Liver (tissue), 3 donors: ENCODE measurements at regions not wholly inside any gene's neighbourhood (a gene's known extent, or its start where the extent isn't known, plus 50 kb on each side); places are given as distances from the start of the nearest gene placed in this dataset.

Experiments
- ATF3 ChIP-seq: IDR thresholded peaks from 2 replicates; pipeline ENCODE4 v1.6.1; 2016; ENCODE audit warnings: antibody characterized with exemption
- CTCF ChIP-seq: fragments of 150-350 bp; IDR thresholded peaks from 2 replicates; pipeline ENCODE4 v1.5.1; 2017; ENCODE audit warnings: improper control_type of control experiment, low read depth, low read length; ENCODE audit not compliant: missing input control
- GABPA ChIP-seq, 2 donors: IDR thresholded peaks in 1 of 2; conservative IDR thresholded peaks in 1 of 2; 2 replicates each; pipeline ENCODE4 v1.6.1; 2016; ENCODE audit warnings: antibody characterized with exemption in 2 of 2, mild to moderate bottlenecking in 1 of 2, moderate library complexity in 1 of 2
- JUND ChIP-seq, 2 donors: IDR thresholded peaks; 2 replicates each; pipeline ENCODE4 v1.6.1; 2016; ENCODE audit warnings: antibody characterized with exemption in 2 of 2
- MAX ChIP-seq: IDR thresholded peaks from 2 replicates; pipeline ENCODE4 v1.6.1; 2016; ENCODE audit warnings: antibody characterized with exemption
- NR2F2 ChIP-seq: IDR thresholded peaks from 2 replicates; pipeline ENCODE4 v1.6.1; 2016; ENCODE audit warnings: antibody characterized with exemption
- RAD21 ChIP-seq, 2 donors: IDR thresholded peaks; 2 replicates each; pipeline ENCODE4 v1.6.1; 2016; ENCODE audit warnings: antibody characterized with exemption in 2 of 2, mild to moderate bottlenecking in 2 of 2
- REST ChIP-seq: IDR thresholded peaks from 2 replicates; pipeline ENCODE4 v1.6.1; 2016; ENCODE audit warnings: antibody characterized with exemption, mild to moderate bottlenecking
- RXRA ChIP-seq, 2 donors: IDR thresholded peaks; 2 replicates each; pipeline ENCODE4 v1.6.1; 2017 to 2018; ENCODE audit warnings: antibody characterized with exemption in 2 of 2, mild to moderate bottlenecking in 1 of 2
- TAF1 ChIP-seq: conservative IDR thresholded peaks from 2 replicates; pipeline ENCODE4 v1.6.1; 2016; ENCODE audit warnings: antibody characterized with exemption, mild to moderate bottlenecking
- donor health status: healthy.
- donor health status: healthy.

- TF ChIP-seq CTCF (no peak), MAX (no peak), TAF1 (no peak), JUND (IDR thresholded peaks at IDR 0.05) (no peak), GABPA (IDR thresholded peaks at IDR 0.05 in 1 of 2, conservative IDR thresholded peaks at IDR 0.05 in 1 of 2) (no peak), REST (no peak), NR2F2 (no peak), RXRA (IDR thresholded peaks at IDR 0.05) (no peak), ATF3 (no peak), RAD21 (IDR thresholded peaks at IDR 0.05) (no peak)
These were observed 179.8 kb downstream of the ERMARD start for GRCh38 chr6:169931261-169931660.
